Neural cell (in vitro differentiated cells): ENCODE measurements at regions not wholly inside any gene's neighbourhood (a gene's known extent, or its start where the extent isn't known, plus 50 kb on each side); places are given as distances from the start of the nearest gene placed in this dataset.

Experiments used
- H2AFZ ChIP-seq: fragments of 200-600, 300-800 bp; sonication (generic), shearing (Covaris generic); 2 replicates; pipeline ENCODE4 v1.6.0; 2014; ENCODE audit warnings: low read depth, mild to moderate bottlenecking, antibody characterized with exemption, low read length, moderate library complexity
- H3F3A ChIP-seq: fragments of 200-600 bp; shearing (Covaris generic); 2 replicates; pipeline ENCODE4 v1.6.1; 2016; ENCODE audit warnings: mild to moderate bottlenecking, moderate library complexity, mixed read lengths, antibody characterized with exemption, low read length; ENCODE audit not compliant: insufficient read depth, poor library complexity, severe bottlenecking
- H3K27ac ChIP-seq: fragments of 200-600, 300-800 bp; sonication (generic), shearing (Covaris generic); 2 replicates; pipeline ENCODE4 v1.5.1; 2014; ENCODE audit warnings: mild to moderate bottlenecking, low read length, moderate library complexity
- H3K27me3 ChIP-seq: fragments of 300-800, 200-600 bp; sonication (generic), shearing (Covaris generic); 2 replicates; pipeline ENCODE4 v1.6.0; 2014; ENCODE audit warnings: mild to moderate bottlenecking, low read depth, low read length, moderate library complexity; ENCODE audit not compliant: insufficient read depth
- H3K36me3 ChIP-seq: fragments of 300-800, 200-600 bp; sonication (generic), shearing (Covaris generic); 2 replicates; pipeline ENCODE4 v1.5.1; 2014; ENCODE audit warnings: mild to moderate bottlenecking, antibody characterized with exemption, low read length, moderate library complexity; ENCODE audit not compliant: insufficient read depth
- H3K4me2 ChIP-seq: fragments of 300-800, 200-600 bp; sonication (generic), shearing (Covaris generic); 2 replicates; pipeline ENCODE4 v1.6.0; 2014; ENCODE audit warnings: mild to moderate bottlenecking, low read length
- H3K4me3 ChIP-seq: fragments of 300-800, 200-600 bp; sonication (generic), shearing (Covaris generic); 2 replicates; pipeline ENCODE4 v1.5.1; 2014; ENCODE audit warnings: mild to moderate bottlenecking, low read length, moderate library complexity
- H3K79me2 ChIP-seq: fragments of 200-600 bp; shearing (Covaris generic); replicated peaks from 2 replicates; pipeline ENCODE4 v1.6.0; 2014; ENCODE audit warnings: mild to moderate bottlenecking, low read length, moderate library complexity; ENCODE audit not compliant: insufficient read depth
- H3K9ac ChIP-seq: fragments of 300-800, 200-600 bp; sonication (generic), shearing (Covaris generic); 2 replicates; pipeline ENCODE4 v1.6.1; 2016; ENCODE audit warnings: mild to moderate bottlenecking, low read length, mixed read lengths
- H3K9me2 ChIP-seq: fragments of 200-600 bp; shearing (Covaris generic); 2 replicates; pipeline ENCODE4 v1.6.1; 2016; ENCODE audit warnings: mild to moderate bottlenecking, low read length, mixed read lengths; ENCODE audit not compliant: insufficient read depth
- H3K9me3 ChIP-seq: fragments of 200-600, 300-800 bp; sonication (generic), shearing (Covaris generic); 2 replicates; pipeline ENCODE4 v1.6.1; 2016; ENCODE audit warnings: mild to moderate bottlenecking, mixed run types, low read length, moderate library complexity, mixed read lengths
- H4K20me1 ChIP-seq: fragments of 200-600 bp; shearing (Covaris generic); 2 replicates; pipeline ENCODE4 v1.6.1; 2016; ENCODE audit warnings: mild to moderate bottlenecking, mixed run types; ENCODE audit not compliant: insufficient read depth
- CTCF ChIP-seq: fragments of 450-650 bp; IDR thresholded peaks from 2 replicates; pipeline ENCODE4 v1.5.1; 2014; ENCODE audit warnings: antibody characterized with exemption, mild to moderate bottlenecking, moderate library complexity; ENCODE audit not compliant: poor library complexity, severe bottlenecking
- EP300 ChIP-seq: fragments of 450-650 bp; conservative IDR thresholded peaks from 2 replicates; pipeline ENCODE4 v1.6.1; 2014; ENCODE audit warnings: antibody characterized with exemption, mild to moderate bottlenecking, moderate library complexity; ENCODE audit not compliant: poor library complexity, severe bottlenecking
- EZH2 ChIP-seq: fragments of 200-600, 300-800 bp; shearing (Covaris generic), sonication (generic); IDR thresholded peaks from 2 replicates; pipeline ENCODE4 v1.6.1; 2014; ENCODE audit warnings: antibody characterized with exemption, low read length, borderline replicate concordance, mild to moderate bottlenecking; ENCODE audit not compliant: insufficient read depth, poor library complexity, severe bottlenecking
- MXI1 ChIP-seq: fragments of 450-650 bp; conservative IDR thresholded peaks from 2 replicates; pipeline ENCODE4 v1.6.1; 2014; ENCODE audit warnings: antibody characterized with exemption, mild to moderate bottlenecking; ENCODE audit not compliant: poor library complexity, severe bottlenecking
- POLR2AphosphoS5 ChIP-seq: IDR thresholded peaks from 2 replicates; pipeline ENCODE4 v1.6.1; 2012
- RAD21 ChIP-seq: fragments of 450-650 bp; conservative IDR thresholded peaks from 2 replicates; pipeline ENCODE4 v1.6.1; 2014; ENCODE audit warnings: antibody characterized with exemption, mild to moderate bottlenecking, moderate library complexity
- REST ChIP-seq: IDR thresholded peaks from 2 replicates; pipeline ENCODE4 v1.6.1; 2012; ENCODE audit warnings: borderline replicate concordance
- SMC3 ChIP-seq: fragments of 450-650 bp; conservative IDR thresholded peaks from 2 replicates; pipeline ENCODE4 v1.6.1; 2014; ENCODE audit warnings: antibody characterized with exemption, mild to moderate bottlenecking, moderate library complexity; ENCODE audit not compliant: poor library complexity
- TAF1 ChIP-seq: IDR thresholded peaks from 2 replicates; pipeline ENCODE4 v1.6.1; 2012; ENCODE audit warnings: low read depth

- Histone ChIP-seq H3K9ac (no peak overlapping the region), H3K79me2 (no peaks in the 10 kb centered on the region), H3K27me3 (no peaks in the 10 kb centered on the region), H3K4me2 (no peak overlapping the region), H3K4me3 (no peak overlapping the region), H3K27ac (no peak overlapping the region), H3K9me3 (no peaks in the 10 kb centered on the region), H3F3A (no peaks in the 10 kb centered on the region), H3K36me3 (no peaks in the 10 kb centered on the region), H4K20me1 (no peaks in the 10 kb centered on the region), H3K9me2 (no peaks in the 10 kb centered on the region), H2AFZ (no peak overlapping the region)
- TF ChIP-seq TAF1 = no peak
These were observed 174.9 kb upstream of the C11orf87 start for GRCh38 chr11:109247071-109247470.

- H3K9me2 ChIP-seq = no peaks in the 10 kb centered on the region
- H4K20me1 ChIP-seq = no peaks in the 10 kb centered on the region
- H3K9ac ChIP-seq = no peak overlapping the region
- H3F3A ChIP-seq = no peaks in the 10 kb centered on the region
- H3K27me3 ChIP-seq = no peaks in the 10 kb centered on the region
- H3K4me3 ChIP-seq = no peak overlapping the region
- TF ChIP-seq SMC3 (no peak), TAF1 (no peak)
- H3K27ac ChIP-seq = no peak overlapping the region
- H3K79me2 ChIP-seq = no peaks in the 10 kb centered on the region
- no peak overlapping the region for H2AFZ ChIP-seq
- H3K9me3 ChIP-seq = no peaks in the 10 kb centered on the region
- no peak overlapping the region for H3K4me2 ChIP-seq
- H3K36me3 ChIP-seq = no peaks in the 10 kb centered on the region
These were observed 172.4 kb upstream of the C11orf87 start for GRCh38 chr11:109249597-109249996.

- Histone ChIP-seq H3K36me3 (no peaks in the 10 kb centered on the region), H3K27ac (no peak overlapping the region), H2AFZ (no peak overlapping the region), H3K9me3 (no peaks in the 10 kb centered on the region), H3K9ac (no peak overlapping the region), H3K27me3 (no peaks in the 10 kb centered on the region), H3K4me2 (no peak overlapping the region), H3K9me2 (no peaks in the 10 kb centered on the region), H3K79me2 (no peaks in the 10 kb centered on the region), H3F3A (no peaks in the 10 kb centered on the region), H3K4me3 (no peak overlapping the region), H4K20me1 (no peaks in the 10 kb centered on the region)
- TF ChIP-seq SMC3 (no peak), TAF1 (no peak), RAD21 (no peak), POLR2AphosphoS5 (no peak), REST (no peak), MXI1 (no peak), EP300 (no peak), CTCF (no peak), EZH2 (no peak)
These were observed 170.8 kb upstream of the C11orf87 start for GRCh38 chr11:109251230-109251629.
